ELF-1 (cell line): ENCODE measurements at regions not wholly inside any gene's neighbourhood (a gene's known extent, or its start where the extent isn't known, plus 50 kb on each side); places are given as distances from the start of the nearest gene placed in this dataset.

Experiments
- DNase-seq: peaks from one replicate; pipeline ENCODE4 v3.0.0-alpha.2; 2016; ENCODE audit warnings: low read depth, low spot score

DNA sequence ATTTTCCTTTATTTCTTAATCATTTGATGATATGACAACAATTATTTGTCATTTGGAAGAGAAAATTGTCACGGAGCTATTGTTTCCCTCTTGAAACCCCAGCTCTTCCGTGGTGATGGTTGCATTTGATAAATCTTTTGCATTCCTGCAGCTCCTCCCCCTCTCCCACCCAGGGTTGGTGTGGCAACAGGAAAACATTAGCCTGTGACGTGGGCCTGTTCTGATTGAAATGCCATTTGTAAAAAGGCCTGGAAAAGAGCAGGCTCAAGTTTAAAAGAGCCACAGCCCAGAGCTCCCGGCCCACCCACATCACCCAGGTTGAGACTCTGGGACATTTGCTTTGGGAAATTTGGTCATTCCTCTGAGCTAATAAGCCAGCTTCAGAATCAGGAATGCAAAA lies 282.5 kb downstream of the RPLP1 start:
- DNase-seq = peak; percentile 52

DNA sequence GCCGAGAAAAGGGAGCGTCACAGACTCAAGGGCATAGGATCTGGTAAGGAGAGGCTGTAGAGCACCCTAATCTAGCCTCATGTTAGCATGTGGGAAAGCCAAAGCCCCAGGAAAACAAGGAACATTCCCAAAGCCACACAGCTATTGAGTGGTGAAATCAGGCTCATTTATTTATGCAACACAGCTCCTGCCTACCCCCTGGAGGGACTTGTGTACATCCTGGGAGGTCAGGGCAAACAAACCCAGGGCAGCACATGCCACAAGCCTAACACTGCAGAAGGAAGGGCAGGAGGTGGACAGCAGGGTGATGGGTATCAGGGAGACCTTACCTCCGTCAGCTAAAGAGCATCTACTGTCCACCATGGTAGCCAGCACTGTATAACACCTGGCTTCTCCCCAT lies 283.5 kb downstream of the RPLP1 start:
- DNase-seq = no peak

DNA sequence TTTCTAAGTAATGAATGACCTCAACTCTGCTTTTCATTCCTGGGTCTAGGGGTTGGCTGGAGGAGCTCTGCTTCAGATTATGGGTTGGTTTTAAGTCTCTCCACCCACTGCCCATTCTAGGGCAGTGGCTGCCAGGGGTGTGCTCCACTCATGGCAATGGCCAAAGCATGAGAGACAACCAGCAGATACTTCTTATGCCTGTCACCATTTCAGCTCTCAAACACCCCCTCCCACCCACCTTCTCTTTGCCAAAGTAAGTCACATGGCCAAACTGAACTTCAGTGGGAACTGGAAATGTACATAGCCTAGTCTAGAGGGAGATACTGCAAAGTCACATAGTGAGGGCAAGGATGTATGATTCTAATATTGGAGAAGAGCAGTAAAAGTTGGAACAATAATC lies 285.3 kb downstream of the RPLP1 start:
- DNase-seq = no peak

DNA sequence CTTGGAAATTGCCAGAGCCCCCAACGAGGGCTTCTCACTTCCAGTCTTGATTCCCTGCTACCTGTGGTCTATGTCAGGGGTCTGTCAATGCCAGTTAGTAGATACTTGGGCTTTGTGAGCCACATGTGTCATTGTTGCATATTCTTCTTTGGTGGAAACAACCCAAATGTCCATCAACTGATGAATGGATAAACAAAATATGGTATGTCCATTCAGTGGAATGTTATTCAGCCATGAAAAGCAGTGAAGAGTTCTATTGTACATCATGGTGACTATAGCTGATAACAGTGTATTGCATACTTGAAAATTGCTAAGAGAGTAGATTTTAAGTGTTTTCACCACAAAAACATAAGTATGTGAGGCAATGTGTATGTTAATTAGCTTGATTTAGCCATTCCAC lies 288.1 kb downstream of the RPLP1 start:
- no peak for DNase-seq

DNA sequence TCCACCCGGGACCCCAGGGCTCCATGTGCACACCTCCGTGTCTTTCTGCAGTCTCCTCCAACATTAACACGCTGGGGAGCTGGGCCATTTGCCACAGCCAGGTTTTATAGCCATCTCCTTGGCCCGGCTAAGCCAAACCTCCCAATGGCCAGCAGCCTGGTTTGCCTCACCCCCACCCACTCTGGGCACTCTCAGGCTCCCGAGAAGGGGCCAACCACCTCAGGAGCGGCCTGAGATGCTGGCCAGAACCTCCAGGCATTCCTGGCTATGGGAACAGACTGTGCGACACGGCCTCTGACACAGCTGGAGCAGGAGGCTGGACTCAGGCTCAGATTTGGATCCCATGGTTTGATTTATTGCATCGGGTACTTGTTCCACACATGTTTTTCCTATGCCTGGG lies 289.7 kb downstream of the RPLP1 start:
- DNase-seq = no peak

DNA sequence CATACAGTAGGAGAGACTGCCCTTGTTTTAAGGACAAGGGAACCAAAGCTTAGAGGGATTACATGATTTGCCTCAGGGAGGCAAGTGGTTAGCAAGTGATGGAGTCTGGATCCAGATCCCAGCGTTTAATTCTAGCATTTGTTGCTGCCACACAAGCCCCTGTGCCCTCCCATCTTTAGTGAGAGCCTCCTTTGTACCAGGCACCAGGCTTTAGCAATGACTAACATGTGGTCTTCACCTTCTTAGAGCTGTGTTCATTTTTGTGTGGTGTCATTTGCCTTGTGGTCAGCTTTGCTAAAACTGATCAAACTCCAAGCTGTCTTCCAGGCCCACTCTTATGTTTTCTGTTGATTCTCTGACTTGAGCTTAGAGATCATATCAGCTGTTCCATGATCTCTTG lies 290.5 kb downstream of the RPLP1 start:
- no peak for DNase-seq

DNA sequence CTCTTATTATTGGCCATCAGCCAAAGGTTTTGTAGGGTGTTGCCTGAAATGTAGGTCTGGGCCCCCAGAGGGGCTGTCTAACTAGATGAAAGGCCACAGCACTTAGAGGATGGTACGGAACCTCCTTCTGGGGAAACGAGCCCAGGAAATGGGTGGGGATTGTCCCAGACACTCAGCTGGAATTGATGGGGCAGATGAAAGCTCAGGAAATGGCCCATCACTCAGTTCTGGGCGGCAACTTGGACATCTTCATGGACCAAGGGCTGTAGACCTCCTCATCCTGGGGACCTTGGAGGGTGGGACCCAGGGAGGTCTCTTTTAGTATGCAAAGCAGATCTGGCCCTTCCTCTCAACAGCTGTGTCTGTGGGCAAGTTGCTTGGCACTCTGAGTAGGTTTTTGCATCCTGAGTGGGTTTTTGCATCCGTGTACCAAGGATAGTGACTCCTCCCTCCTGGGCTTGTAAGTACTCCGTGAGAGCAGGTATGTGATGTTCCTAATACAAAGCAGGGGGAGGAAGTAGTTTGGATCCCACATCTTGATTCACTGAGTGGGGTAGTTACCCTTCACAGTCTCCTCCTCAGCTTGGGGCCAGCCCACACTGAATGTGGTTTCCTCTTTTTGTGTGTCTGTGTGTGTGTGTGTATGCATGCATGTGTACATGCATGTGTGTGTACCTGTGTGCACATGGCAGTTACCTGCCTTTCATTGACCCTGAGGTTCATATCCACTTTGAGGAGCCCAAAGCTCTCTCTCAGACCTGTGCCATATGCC lies 292.0 kb downstream of the RPLP1 start:
- no peak for DNase-seq

DNA sequence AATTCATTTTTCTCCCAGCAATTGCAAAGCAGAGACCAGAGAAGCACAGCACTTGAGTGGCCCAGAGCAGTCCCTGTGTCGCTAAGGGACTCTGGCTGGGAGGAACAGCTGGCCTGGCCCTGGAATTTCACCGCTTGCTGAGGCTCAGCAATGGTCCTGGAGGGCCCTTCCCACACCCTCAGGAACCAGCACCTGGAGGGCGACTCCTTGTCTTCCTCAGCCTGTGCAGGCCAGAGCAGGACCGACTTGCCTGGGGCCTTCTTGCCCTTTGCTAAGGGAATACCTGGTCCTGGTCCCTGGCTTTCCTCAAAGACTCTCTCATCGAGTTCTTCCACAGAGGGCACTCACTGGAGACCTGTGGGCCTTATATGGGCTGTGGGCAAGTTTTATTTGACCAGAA lies 294.6 kb downstream of the RPLP1 start:
- DNase-seq = peak; percentile 51

- no peak for DNase-seq
Measured at GRCh38 chr15:69748131-69748530, 295.5 kb downstream of the RPLP1 start.

DNA sequence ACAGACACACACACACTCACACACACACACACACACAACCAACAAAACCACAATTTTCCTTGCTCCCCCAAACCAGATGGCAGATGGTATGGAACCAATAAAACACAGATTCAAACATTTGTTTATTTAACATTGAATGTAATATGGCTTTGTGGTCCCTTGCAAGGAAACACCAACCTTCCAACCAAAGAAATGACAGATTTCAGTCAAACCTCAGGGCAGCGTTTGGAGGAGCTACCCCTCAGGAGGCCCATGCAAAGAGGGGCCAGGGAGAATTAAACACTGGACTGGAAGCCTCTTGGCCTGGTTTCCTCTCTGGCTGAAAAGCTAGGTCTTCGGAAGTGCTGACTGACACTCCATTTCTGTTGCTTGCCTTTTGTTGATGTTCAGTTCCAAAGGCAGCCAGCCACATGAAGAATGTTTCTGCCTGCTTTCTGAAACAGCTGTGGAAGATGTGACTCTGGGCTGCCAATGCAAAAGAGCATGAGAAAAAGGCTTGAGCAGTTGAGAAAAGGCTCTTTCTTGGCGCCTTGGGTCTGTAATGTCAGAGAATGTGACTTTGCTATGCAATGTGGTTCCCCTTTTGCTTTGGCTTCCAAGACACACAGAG lies 296.1 kb downstream of the RPLP1 start:
- no peak for DNase-seq

GRCh38 chr15:69749274-69749673 lies 296.7 kb downstream of the RPLP1 start:
- DNase-seq = no peak

DNA sequence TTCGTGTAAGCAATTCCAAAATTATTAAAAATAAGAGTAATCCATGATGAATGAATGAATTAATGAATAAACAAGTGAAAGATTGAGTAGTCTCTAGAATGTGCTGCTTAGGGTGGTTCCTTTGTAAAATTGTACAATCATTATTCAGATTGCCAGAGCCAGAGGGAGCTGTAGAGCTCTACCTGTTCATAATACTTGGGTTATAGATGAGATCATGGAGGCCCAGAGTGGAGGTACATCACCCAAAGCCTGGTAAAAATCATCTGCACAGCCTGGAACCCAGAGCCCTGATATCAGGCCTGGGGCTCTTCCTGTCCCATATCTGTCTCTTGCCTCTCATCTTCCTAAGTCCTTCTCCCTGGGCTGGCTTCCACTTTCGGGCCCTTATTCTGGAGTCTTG lies 297.2 kb downstream of the RPLP1 start:
- no peak for DNase-seq

GRCh38 chr15:69750253-69750652 lies 297.6 kb downstream of the RPLP1 start:
- DNase-seq = no peak

GRCh38 chr15:69751147-69751546 lies 298.5 kb downstream of the RPLP1 start:
- DNase-seq = no peak

DNA sequence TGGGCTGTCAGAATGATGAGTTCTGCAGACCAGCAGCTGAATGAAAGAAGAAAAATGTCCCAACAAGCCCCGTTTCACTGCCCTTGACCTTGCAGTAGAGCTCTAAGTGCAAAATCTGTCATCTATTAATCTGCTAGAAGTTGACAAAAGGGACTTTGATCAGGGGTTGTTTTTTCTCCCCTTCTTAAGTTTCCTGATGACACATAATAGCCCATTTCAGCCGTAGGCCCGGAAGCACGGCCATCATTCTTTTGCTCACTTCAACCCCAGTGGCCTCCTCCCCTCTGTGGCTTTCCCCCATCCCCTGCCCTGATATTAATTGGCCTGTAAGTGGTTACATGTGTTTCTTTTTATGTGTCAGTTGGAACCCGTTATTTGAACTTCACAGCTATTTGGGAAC lies 298.9 kb downstream of the RPLP1 start:
- no peak for DNase-seq

- DNase-seq = no peak
Measured at GRCh38 chr15:69753867-69754266, 301.2 kb downstream of the RPLP1 start.

- no peak for DNase-seq
Measured at GRCh38 chr15:69754313-69754712, 301.7 kb downstream of the RPLP1 start.

GRCh38 chr15:69755551-69756310 lies 303.1 kb downstream of the RPLP1 start:
- DNase-seq = no peak

GRCh38 chr15:69756440-69756839 lies 303.8 kb downstream of the RPLP1 start:
- DNase-seq = no peak

DNA sequence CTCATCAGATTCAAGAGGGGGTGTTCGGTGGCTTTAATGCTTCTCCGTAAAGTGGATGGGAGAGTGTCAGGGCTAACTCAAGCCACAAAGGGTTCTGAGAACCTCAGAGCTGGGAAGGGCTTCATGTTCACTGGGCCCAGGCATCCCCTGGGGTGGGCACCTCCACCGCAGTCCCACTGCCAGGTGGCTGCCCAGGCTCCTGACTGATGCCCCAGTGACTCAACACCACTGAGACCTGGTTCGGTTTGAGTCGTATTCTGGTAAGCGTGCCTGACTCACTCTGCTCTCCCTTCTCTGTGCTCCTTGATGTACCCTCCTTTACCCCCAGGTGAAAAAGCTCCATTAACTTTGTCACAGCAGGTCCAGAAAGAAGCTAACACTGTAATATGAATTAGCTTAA lies 304.6 kb downstream of the RPLP1 start:
- no peak for DNase-seq

DNA sequence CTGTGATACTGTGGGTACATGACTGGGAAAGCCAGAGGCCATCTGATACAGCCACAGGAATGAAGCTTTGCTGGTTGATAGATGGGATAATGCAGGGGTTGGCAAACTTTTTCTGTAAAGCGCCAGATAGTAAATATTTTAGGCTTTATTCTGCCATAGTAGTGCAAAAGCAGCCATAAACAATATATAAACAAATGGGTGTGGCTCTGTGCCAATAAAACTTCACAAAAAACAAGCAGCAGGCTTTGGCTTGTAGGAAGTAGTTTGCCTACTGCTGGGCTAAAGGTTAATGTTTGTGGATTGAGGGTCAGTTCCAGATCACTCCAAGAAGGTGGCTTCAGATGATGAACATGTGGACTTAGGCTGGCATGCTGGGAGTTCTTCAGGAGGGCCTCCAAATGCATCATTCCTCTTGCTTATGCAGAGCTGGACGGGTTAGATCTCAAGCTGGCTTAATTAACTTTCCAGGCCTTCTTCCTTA lies 305.7 kb downstream of the RPLP1 start:
- DNase-seq = no peak
